WTC11 (cell line): ENCODE measurements at regions not wholly inside any gene's neighbourhood (a gene's known extent, or its start where the extent isn't known, plus 50 kb on each side); places are given as distances from the start of the nearest gene placed in this dataset.

Experiments used
- AFF4 ChIP-seq: sonication (generic); formaldehyde crosslinking; IDR thresholded peaks from 2 replicates; pipeline ENCODE4 v1.8.1; 2023; ENCODE audit warnings: mild to moderate bottlenecking, missing genetic modification reagents, borderline replicate concordance
- ATF3 ChIP-seq: sonication (generic); formaldehyde crosslinking; conservative IDR thresholded peaks from 2 replicates; pipeline ENCODE4 v1.8.1; 2022; ENCODE audit warnings: mild to moderate bottlenecking, missing genetic modification reagents
- CTCF ChIP-seq: fragments of 200-600 bp; IDR thresholded peaks from 2 replicates; pipeline ENCODE4 v1.8.0; 2022; ENCODE audit warnings: antibody characterized with exemption
- JUN ChIP-seq: sonication (generic); formaldehyde crosslinking; IDR thresholded peaks from 2 replicates; pipeline ENCODE4 v1.8.0; 2023; ENCODE audit warnings: mild to moderate bottlenecking, missing genetic modification reagents
- MLX ChIP-seq: sonication (generic); formaldehyde crosslinking; IDR thresholded peaks from 2 replicates; pipeline ENCODE4 v1.8.1; 2023; ENCODE audit warnings: mild to moderate bottlenecking, missing genetic modification reagents, moderate library complexity
- NFE2L1 ChIP-seq: sonication (generic); formaldehyde crosslinking; IDR thresholded peaks from 2 replicates; pipeline ENCODE4 v1.8.1; 2023; ENCODE audit warnings: missing genetic modification reagents
- RELA ChIP-seq: sonication (generic); formaldehyde crosslinking; IDR thresholded peaks from 2 replicates; pipeline ENCODE4 v1.8.1; 2022; ENCODE audit warnings: missing genetic modification reagents, mild to moderate bottlenecking, borderline replicate concordance
- ZNF532 ChIP-seq: fragments of 250-450 bp; sonication (Bioruptor Pico); IDR thresholded peaks from 2 replicates; pipeline ENCODE4 v1.9.0; 2021; ENCODE audit warnings: mild to moderate bottlenecking, borderline replicate concordance
- ZSCAN18 ChIP-seq: fragments of 250-450 bp; sonication (Bioruptor Pico); IDR thresholded peaks from 2 replicates; pipeline ENCODE4 v2.1.2; 2022; ENCODE audit warnings: mild to moderate bottlenecking, moderate library complexity

- TF ChIP-seq CTCF: no peak
- TF ChIP-seq JUN: no peak
- TF ChIP-seq ZNF532 (CRISPR knock-in tag): no peak
- TF ChIP-seq AFF4 (CRISPR knock-in tag): no peak
- no peak for TF ChIP-seq ZSCAN18 (CRISPR knock-in tag)
- no peak for TF ChIP-seq NFE2L1 (CRISPR knock-in tag)
- no peak for TF ChIP-seq ATF3
- no peak for TF ChIP-seq MLX
- TF ChIP-seq RELA (CRISPR knock-in tag): no peak
Observed at GRCh38 chr3:174495928-174496327, 363.2 kb upstream of the NAALADL2 start.
